ENCODE measurements at regions not wholly inside any gene's neighbourhood (a gene's known extent, or its start where the extent isn't known, plus 50 kb on each side); places are given as distances from the start of the nearest gene placed in this dataset.

DNA sequence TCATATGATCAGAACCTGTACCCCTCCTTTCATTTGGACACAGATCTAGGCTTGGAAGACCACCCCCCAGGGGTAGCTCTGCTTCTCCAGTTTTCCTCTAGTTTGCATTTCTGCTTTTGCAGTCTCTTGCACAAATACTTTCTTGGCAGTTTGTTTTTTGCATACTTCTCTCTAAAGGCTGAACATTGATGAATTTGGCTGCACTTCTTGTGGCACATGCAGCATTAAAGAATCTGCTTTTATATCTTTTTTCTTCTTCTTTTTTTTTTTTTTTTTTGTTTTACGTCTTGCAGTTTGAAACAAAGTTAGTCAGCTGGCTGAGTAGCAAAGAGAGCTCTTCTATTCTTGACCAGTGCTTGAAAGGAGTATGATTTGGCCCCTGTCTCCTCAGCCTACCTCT, 273.0 kb downstream of the GLUD2 start:
- DNase-seq (ENCODE audit: low read depth in 2 of 2), result no peak
- TF ChIP-seq, protein P1, sequence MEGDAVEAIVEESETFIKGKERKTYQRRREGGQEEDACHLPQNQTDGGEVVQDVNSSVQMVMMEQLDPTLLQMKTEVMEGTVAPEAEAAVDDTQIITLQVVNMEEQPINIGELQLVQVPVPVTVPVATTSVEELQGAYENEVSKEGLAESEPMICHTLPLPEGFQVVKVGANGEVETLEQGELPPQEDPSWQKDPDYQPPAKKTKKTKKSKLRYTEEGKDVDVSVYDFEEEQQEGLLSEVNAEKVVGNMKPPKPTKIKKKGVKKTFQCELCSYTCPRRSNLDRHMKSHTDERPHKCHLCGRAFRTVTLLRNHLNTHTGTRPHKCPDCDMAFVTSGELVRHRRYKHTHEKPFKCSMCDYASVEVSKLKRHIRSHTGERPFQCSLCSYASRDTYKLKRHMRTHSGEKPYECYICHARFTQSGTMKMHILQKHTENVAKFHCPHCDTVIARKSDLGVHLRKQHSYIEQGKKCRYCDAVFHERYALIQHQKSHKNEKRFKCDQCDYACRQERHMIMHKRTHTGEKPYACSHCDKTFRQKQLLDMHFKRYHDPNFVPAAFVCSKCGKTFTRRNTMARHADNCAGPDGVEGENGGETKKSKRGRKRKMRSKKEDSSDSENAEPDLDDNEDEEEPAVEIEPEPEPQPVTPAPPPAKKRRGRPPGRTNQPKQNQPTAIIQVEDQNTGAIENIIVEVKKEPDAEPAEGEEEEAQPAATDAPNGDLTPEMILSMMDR (IDR thresholded peaks at IDR 0.05; ENCODE audit: low read depth, low read length), result no peak
- H3K4me3 ChIP-seq (replicated peaks in 1 of 2; ENCODE audit: low read depth in 2 of 2, low read length in 2 of 2), result no peak overlapping the region

DNA sequence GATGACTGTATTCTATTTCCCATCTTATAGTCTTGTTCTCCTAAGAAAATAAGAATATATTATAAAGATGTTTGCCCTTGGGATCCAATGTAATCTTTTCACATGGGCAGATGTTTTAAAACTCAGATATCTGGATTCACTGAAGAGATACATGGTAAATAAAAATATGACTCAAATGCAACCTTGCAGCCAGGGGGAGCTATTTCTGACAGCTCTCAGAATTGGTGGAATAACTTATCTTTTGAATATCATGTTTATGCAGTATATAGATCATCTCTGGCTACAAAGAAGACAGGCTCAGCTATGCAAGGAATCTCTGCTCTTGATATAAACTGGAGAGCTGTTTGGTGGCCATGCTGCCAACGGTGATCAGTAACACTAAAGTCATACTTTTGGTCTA, 274.7 kb downstream of the GLUD2 start:
- DNase-seq (ENCODE audit: low read depth in 2 of 2), result no peak
- H3K4me3 ChIP-seq (replicated peaks in 1 of 2; ENCODE audit: low read depth in 2 of 2, low read length in 2 of 2), result no peak overlapping the region
- TF ChIP-seq, protein P1 (IDR thresholded peaks at IDR 0.05; ENCODE audit: low read depth, low read length), result no peak

DNA sequence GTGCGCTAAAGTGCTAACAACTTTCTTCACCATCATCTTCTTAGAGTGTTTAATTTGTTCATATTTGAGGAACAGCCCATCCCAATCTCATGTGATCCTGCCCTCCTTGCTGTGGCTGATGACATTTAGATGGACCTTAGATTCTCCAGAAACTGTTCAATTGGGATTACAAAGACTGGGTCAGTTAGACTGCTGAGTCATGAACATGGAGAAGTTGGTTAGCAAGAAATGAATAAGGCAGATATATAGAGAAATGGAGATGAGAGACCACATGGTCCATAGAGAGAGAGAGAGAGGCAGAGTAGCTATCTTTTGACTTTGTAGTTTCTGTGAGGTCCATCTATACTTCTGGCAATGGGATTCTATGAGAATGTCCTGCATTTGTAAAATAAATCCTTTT, 275.9 kb downstream of the GLUD2 start:
- H3K4me3 ChIP-seq (replicated peaks in 1 of 2; ENCODE audit: low read depth in 2 of 2, low read length in 2 of 2), result no peak overlapping the region
- no peak for DNase-seq (ENCODE audit: low read depth in 2 of 2)
- TF ChIP-seq, protein P1 (IDR thresholded peaks at IDR 0.05; ENCODE audit: low read depth, low read length), result no peak

DNA sequence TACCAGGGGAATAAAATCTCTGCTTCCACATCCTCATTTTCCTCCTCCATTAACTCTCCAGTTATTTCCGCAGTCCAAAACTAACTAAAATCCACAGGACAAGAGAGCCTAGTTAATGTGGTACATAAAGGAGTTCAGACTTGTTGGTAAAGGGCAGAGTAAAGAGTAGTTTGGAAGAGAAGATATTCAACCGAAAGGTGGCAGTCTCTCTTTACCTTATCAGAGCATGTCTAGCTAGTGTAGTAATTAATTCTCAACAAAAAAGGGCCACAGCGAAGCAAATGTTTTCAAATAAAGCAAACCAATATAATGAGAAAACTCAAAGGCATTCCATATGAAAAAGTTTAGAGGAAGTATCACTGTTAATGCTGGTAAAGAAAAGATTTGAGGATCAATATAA, 286.5 kb downstream of the GLUD2 start:
- TF ChIP-seq, protein P1 (IDR thresholded peaks at IDR 0.05; ENCODE audit: low read depth, low read length), result no peak
- no peak for DNase-seq (ENCODE audit: low read depth in 2 of 2)
- no peak overlapping the region for H3K4me3 ChIP-seq (replicated peaks in 1 of 2; ENCODE audit: low read depth in 2 of 2, low read length in 2 of 2)

DNA sequence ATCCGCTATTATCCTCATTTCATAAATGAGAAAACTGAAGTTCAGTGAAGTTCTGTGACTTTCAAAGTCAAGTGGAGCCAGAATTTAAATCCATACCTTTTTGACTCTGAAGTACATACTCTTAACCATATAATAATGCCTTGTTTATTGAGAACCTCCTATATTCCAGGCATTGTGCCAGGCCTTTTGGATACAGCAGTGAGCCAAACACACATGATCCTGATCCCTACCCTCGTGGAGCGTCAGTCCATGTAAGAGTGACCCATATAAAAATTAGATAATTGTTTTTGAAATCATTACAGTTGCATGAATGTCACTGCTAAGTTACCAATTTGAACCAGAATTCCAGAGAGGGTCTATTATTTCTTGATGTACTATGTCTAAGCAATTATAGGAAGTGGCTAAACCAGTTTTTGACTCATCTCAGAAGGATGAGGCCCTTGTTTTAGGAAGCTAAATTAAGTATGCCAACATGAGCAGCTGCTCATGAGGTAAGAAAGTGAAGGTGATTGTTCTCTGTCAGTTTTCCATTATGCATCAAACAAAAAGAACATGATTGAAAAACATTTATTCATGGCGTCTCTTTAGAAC, 289.5 kb downstream of the GLUD2 start:
- TF ChIP-seq, protein P1 (IDR thresholded peaks at IDR 0.05; ENCODE audit: low read depth, low read length), result no peak
- no peak overlapping the region for H3K4me3 ChIP-seq (replicated peaks in 1 of 2; ENCODE audit: low read depth in 2 of 2, low read length in 2 of 2)
- no peak for DNase-seq (ENCODE audit: low read depth in 2 of 2)

DNA sequence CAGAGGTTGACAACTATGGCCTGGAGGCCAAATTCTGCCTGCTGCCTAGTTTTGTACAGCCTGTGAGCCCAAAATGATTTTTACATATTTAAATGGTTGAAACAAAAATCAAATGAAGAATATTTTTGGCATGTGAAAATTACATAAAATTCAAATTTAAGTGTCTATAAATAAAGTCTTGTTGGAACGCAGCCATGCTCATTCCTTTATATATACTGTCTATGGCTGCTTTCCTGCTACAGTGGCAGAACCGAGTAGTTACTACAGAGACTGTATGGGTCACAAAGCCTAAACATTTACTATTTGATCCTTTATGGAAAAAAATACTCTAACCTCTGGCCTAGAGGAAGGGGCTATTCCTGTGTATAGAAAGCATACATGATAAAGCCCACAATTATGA, 290.4 kb downstream of the GLUD2 start:
- H3K4me3 ChIP-seq (replicated peaks in 1 of 2; ENCODE audit: low read depth in 2 of 2, low read length in 2 of 2), result no peak overlapping the region
- TF ChIP-seq, protein P1 (IDR thresholded peaks at IDR 0.05; ENCODE audit: low read depth, low read length), result no peak
- no peak for DNase-seq (ENCODE audit: low read depth in 2 of 2)

DNA sequence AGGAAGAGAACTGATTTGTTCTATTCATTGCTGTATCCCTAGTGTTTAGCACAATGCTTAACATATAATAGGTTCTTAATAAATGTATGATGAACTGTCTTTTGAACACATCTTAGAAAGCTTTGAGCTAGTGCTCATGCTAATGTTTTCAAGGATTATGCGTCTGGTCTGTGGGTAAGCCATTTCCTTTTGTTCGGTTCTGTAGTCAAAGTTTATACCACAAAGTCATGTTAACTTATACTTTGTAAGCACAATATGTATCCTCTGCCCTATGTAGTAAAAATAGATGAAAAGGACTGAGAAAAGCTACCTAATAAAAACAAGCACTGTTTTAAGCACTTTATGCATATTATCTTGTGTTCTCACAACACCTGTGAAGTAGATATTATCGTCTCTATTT, 301.9 kb downstream of the GLUD2 start:
- TF ChIP-seq, protein P1 (IDR thresholded peaks at IDR 0.05; ENCODE audit: low read depth, low read length), result no peak
- DNase-seq (ENCODE audit: low read depth in 2 of 2), result no peak
- H3K4me3 ChIP-seq (replicated peaks in 1 of 2; ENCODE audit: low read depth in 2 of 2, low read length in 2 of 2), result no peak overlapping the region
